IPS-11a (cell line): ENCODE measurements at regions not wholly inside any gene's neighbourhood (a gene's known extent, or its start where the extent isn't known, plus 50 kb on each side); places are given as distances from the start of the nearest gene placed in this dataset.
"Not testable (repeated sequence)": the region's sequence is repeated elsewhere in the genome, so short reads cannot be mapped to it uniquely, and the experiment has no call there.

Experiments
- H3K4me3 ChIP-seq: one replicate; pipeline ENCODE4 v1.5.1; 2013; ENCODE audit warnings: low read depth, low read length, control low read depth

GRCh38 chr20:26218301-26218700, 521.6 kb upstream of the ZNF337 start:
- H3K4me3 ChIP-seq: no peak overlapping the region

- no peak overlapping the region for H3K4me3 ChIP-seq
These were observed 519.4 kb upstream of the ZNF337 start for GRCh38 chr20:26216025-26216424.

- no peak overlapping the region for H3K4me3 ChIP-seq
These were observed 518.3 kb upstream of the ZNF337 start for GRCh38 chr20:26214991-26215390.

GRCh38 chr20:26209171-26209941, 512.7 kb upstream of the ZNF337 start:
- H3K4me3 ChIP-seq: peak overlapping the region; percentile 40

GRCh38 chr20:26208296-26209091, 511.8 kb upstream of the ZNF337 start:
- H3K4me3 ChIP-seq: peak overlapping the region; percentile 43

GRCh38 chr20:26207967-26208295, 511.3 kb upstream of the ZNF337 start:
- H3K4me3 ChIP-seq: peak overlapping the region; percentile 43

GRCh38 chr20:26207237-26207966, 510.7 kb upstream of the ZNF337 start:
- no peak overlapping the region for H3K4me3 ChIP-seq

- no peak overlapping the region for H3K4me3 ChIP-seq
These were observed 508.7 kb upstream of the ZNF337 start for GRCh38 chr20:26205350-26205749.

- not testable (repeated sequence) for H3K4me3 ChIP-seq
These were observed 504.4 kb upstream of the ZNF337 start for GRCh38 chr20:26201026-26201425.

GRCh38 chr20:26187329-26187728, 490.7 kb upstream of the ZNF337 start:
- H3K4me3 ChIP-seq: not testable (repeated sequence)

GRCh38 chr20:26183720-26184119, 487.1 kb upstream of the ZNF337 start:
- not testable (repeated sequence) for H3K4me3 ChIP-seq

GRCh38 chr20:26181364-26181763, 484.7 kb upstream of the ZNF337 start:
- H3K4me3 ChIP-seq: not testable (repeated sequence)

GRCh38 chr20:26171875-26172274, 475.2 kb upstream of the ZNF337 start:
- not testable (repeated sequence) for H3K4me3 ChIP-seq

- H3K4me3 ChIP-seq: no peak overlapping the region
These were observed 472.9 kb upstream of the ZNF337 start for GRCh38 chr20:26169506-26169905.

- no peak overlapping the region for H3K4me3 ChIP-seq
These were observed 470.8 kb upstream of the ZNF337 start for GRCh38 chr20:26167499-26167898.

GRCh38 chr20:26163890-26164289, 467.2 kb upstream of the ZNF337 start:
- no peak overlapping the region for H3K4me3 ChIP-seq

- not testable (repeated sequence) for H3K4me3 ChIP-seq
These were observed 466.5 kb upstream of the ZNF337 start for GRCh38 chr20:26163151-26163550.

GRCh38 chr20:26161741-26162140, 465.1 kb upstream of the ZNF337 start:
- H3K4me3 ChIP-seq: not testable (repeated sequence)

- not testable (repeated sequence) for H3K4me3 ChIP-seq
These were observed 464.3 kb upstream of the ZNF337 start for GRCh38 chr20:26160916-26161315.

GRCh38 chr20:26154224-26154623, 457.6 kb upstream of the ZNF337 start:
- H3K4me3 ChIP-seq: no peak overlapping the region

GRCh38 chr20:26135325-26136110, 438.9 kb upstream of the ZNF337 start:
- H3K4me3 ChIP-seq: no peak overlapping the region
